Cardiac fibroblast (primary cell): ENCODE measurements at regions not wholly inside any gene's neighbourhood (a gene's known extent, or its start where the extent isn't known, plus 50 kb on each side); places are given as distances from the start of the nearest gene placed in this dataset.

Experiments used
- DNase-seq, 2 donors: peaks; one replicate each; pipeline versions ENCODE4 v3.0.0 to v3.0.0-alpha.2; 2010; ENCODE audit warnings: low read depth in 2 of 2
- H3K4me3 ChIP-seq, 2 donors: replicated peaks in 1 of 2; 1 replicate in 1 of 2; 2 replicates in 1 of 2; pipeline ENCODE4 v1.5.1; 2011; ENCODE audit warnings: low read depth in 2 of 2, low read length in 2 of 2, mild to moderate bottlenecking in 2 of 2, moderate library complexity in 1 of 2
- TF ChIP-seq, protein P1 (sequence below): IDR thresholded peaks from one replicate; pipeline ENCODE4 v1.5.1; 2011; ENCODE audit warnings: low read depth, mild to moderate bottlenecking, low read length, inconsistent platforms

- peak; percentile 21 to 32 for DNase-seq
- no peak overlapping the region for H3K4me3 ChIP-seq
- TF ChIP-seq, protein P1, sequence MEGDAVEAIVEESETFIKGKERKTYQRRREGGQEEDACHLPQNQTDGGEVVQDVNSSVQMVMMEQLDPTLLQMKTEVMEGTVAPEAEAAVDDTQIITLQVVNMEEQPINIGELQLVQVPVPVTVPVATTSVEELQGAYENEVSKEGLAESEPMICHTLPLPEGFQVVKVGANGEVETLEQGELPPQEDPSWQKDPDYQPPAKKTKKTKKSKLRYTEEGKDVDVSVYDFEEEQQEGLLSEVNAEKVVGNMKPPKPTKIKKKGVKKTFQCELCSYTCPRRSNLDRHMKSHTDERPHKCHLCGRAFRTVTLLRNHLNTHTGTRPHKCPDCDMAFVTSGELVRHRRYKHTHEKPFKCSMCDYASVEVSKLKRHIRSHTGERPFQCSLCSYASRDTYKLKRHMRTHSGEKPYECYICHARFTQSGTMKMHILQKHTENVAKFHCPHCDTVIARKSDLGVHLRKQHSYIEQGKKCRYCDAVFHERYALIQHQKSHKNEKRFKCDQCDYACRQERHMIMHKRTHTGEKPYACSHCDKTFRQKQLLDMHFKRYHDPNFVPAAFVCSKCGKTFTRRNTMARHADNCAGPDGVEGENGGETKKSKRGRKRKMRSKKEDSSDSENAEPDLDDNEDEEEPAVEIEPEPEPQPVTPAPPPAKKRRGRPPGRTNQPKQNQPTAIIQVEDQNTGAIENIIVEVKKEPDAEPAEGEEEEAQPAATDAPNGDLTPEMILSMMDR, result no peak
These were observed 265.4 kb downstream of the SKIDA1 start for GRCh38 chr10:21260066-21260465.

DNA sequence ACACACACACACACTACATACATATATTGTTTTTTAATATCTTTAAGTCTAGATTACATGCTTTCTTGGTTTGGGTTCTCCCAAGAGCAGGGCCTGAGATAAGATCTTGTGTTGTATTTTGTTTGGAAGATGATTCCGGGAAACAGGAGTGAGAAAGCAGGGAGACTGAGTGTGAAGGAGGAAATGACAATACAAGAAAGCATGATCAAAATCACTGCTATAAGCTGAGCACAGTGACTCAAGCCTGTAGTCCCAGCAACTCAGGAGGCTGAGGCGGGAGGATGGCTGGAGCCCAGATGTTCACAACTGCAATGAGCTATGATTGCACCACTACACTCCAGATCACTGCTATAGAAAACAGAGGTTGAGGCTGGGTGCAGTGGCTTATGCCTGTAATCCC is 267.6 kb downstream of the SKIDA1 start:
- no peak overlapping the region for H3K4me3 ChIP-seq
- TF ChIP-seq, protein P1, result no peak
- DNase-seq, result peak; percentile 41 to 80

- DNase-seq, result no peak
- no peak overlapping the region for H3K4me3 ChIP-seq
- TF ChIP-seq, protein P1, result no peak
These were observed 268.3 kb downstream of the SKIDA1 start for GRCh38 chr10:21257191-21257590.

GRCh38 chr10:21249435-21249834 is 276.0 kb downstream of the SKIDA1 start:
- no peak for DNase-seq
- TF ChIP-seq, protein P1, result no peak
- H3K4me3 ChIP-seq, result no peak overlapping the region

DNA sequence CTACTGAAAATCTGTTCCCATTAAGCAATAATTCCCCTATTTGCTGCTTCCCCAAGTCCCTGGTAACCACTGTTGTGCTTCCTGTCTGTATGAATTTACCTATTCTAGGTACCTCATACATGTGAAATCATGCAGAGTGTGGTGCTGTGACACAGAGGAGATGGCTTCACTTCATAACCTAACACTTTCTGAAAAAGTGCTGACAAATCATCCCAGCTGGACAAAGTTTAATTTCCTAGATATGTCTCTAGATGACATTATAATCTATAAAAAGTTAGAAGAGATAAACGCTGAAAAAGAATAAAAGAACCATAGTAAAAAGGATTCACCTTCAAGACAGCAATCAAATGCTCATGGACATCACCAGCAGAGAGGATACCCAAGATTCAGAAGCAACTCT is 277.9 kb downstream of the SKIDA1 start:
- TF ChIP-seq, protein P1, result no peak
- no peak for DNase-seq
- H3K4me3 ChIP-seq, result no peak overlapping the region

- no peak for DNase-seq
- no peak overlapping the region for H3K4me3 ChIP-seq
- TF ChIP-seq, protein P1, result no peak
These were observed 279.3 kb downstream of the SKIDA1 start for GRCh38 chr10:21246178-21246577.

- TF ChIP-seq, protein P1, result no peak
- no peak for DNase-seq
- no peak overlapping the region for H3K4me3 ChIP-seq
These were observed 281.7 kb downstream of the SKIDA1 start for GRCh38 chr10:21243748-21244257.
